Endothelial cell of umbilical vein (primary cell): ENCODE measurements at regions not wholly inside any gene's neighbourhood (a gene's known extent, or its start where the extent isn't known, plus 50 kb on each side); places are given as distances from the start of the nearest gene placed in this dataset.

ENCODE experiments used
- BruUV-seq: library from RNA; stranded (reverse); fragments of 400-500 nt; replicated peaks from 2 replicates; lab custom pipeline; 2021; lab: Mats Ljungman, UMichigan
- CTCF ChIA-PET: fragments of 300-600, 350-600 bp; sonication (Branson Sonifier 250); formaldehyde crosslinking; loops from one replicate; lab custom pipeline; 2021; ENCODE audit warnings: antibody characterized with exemption, inconsistent platforms; lab: Charles Lee
- POLR2A ChIA-PET: fragments of 300-600, 350-600 bp; sonication (Branson Sonifier 250); formaldehyde crosslinking; loops from one replicate; lab custom pipeline; 2021; ENCODE audit warnings: antibody characterized with exemption, inconsistent platforms; lab: Charles Lee
- DNase-seq: peaks from one replicate; pipeline ENCODE4 v3.0.0-alpha.2; 2011; ENCODE audit warnings: low read depth, low spot score
- FAIRE-seq: peaks from 2 replicates; lab custom pipeline; 2011; peaks lifted over from hg19 to GRCh38; lab: Jason Lieb, UNC
- H2AFZ ChIP-seq: 2 replicates; pipeline ENCODE4 v1.6.0; 2012; ENCODE audit warnings: low read depth, low read length, control low read depth, inconsistent platforms
- H3K27ac ChIP-seq: 2 replicates; pipeline ENCODE4 v1.5.1; 2011; ENCODE audit warnings: low read depth, mild to moderate bottlenecking, control low read depth, low read length, moderate library complexity; ENCODE audit not compliant: insufficient read depth
- H3K27me3 ChIP-seq, 2 experiments: 2 replicates each; pipeline versions ENCODE4 v1.6.0 to v1.6.1; 2011; ENCODE audit warnings: low read length in 2 of 2, mixed read lengths in 1 of 2; ENCODE audit not compliant: control insufficient read depth in 2 of 2, insufficient read depth in 2 of 2
- H3K36me3 ChIP-seq, 2 experiments: 2 replicates in 1 of 2; 3 replicates in 1 of 2; pipeline ENCODE4 v1.5.1; 2011; ENCODE audit warnings: low read length in 2 of 2, mild to moderate bottlenecking in 1 of 2, moderate library complexity in 1 of 2; ENCODE audit not compliant: control insufficient read depth in 2 of 2, insufficient read depth in 2 of 2; ENCODE audit errors: extremely low read depth in 1 of 2
- H3K4me1 ChIP-seq: 3 replicates; pipeline ENCODE4 v1.5.1; 2011; ENCODE audit warnings: mild to moderate bottlenecking, low read length; ENCODE audit not compliant: control insufficient read depth, insufficient read depth; ENCODE audit errors: extremely low read depth
- H3K4me2 ChIP-seq: 2 replicates; pipeline ENCODE4 v1.6.1; 2011; ENCODE audit warnings: low read length, control low read depth, mixed read lengths; ENCODE audit not compliant: insufficient read depth
- H3K4me3 ChIP-seq, 3 experiments: fragments of 200-600 bp in 1 of 3; sonication (generic), shearing (Covaris generic) in 1 of 3; replicated peaks in 1 of 3; 2 replicates each; pipeline ENCODE4 v1.5.1; 2011 to 2016; ENCODE audit warnings: control low read depth in 3 of 3, low read length in 3 of 3, mild to moderate bottlenecking in 2 of 3, inconsistent platforms in 1 of 3, low read depth in 1 of 3, moderate library complexity in 1 of 3; ENCODE audit not compliant: insufficient read depth in 1 of 3
- H3K79me2 ChIP-seq: 2 replicates; pipeline ENCODE4 v1.6.0; 2012; ENCODE audit warnings: low read length, inconsistent platforms; ENCODE audit not compliant: control insufficient read depth, insufficient read depth
- H3K9ac ChIP-seq: replicated peaks from 2 replicates; pipeline ENCODE3; 2011; ENCODE audit warnings: low read length, control low read depth; ENCODE audit not compliant: insufficient read depth; ENCODE audit errors: extremely low read depth
- H3K9me1 ChIP-seq: replicated peaks from 3 replicates; pipeline ENCODE4 v1.6.0; 2011; ENCODE audit warnings: mild to moderate bottlenecking, low read length; ENCODE audit not compliant: control insufficient read depth, insufficient read depth; ENCODE audit errors: extremely low read depth
- H3K9me3 ChIP-seq: replicated peaks from 2 replicates; pipeline ENCODE4 v1.5.1; 2012; ENCODE audit warnings: low read length, inconsistent platforms; ENCODE audit not compliant: control insufficient read depth, insufficient read depth
- H4K20me1 ChIP-seq: replicated peaks from 2 replicates; pipeline ENCODE3; 2011; ENCODE audit warnings: mild to moderate bottlenecking, low read length; ENCODE audit not compliant: control insufficient read depth, insufficient read depth; ENCODE audit errors: extremely low read depth
- EZH2 ChIP-seq: IDR thresholded peaks from 2 replicates; pipeline ENCODE4 v1.6.1; 2012; ENCODE audit warnings: borderline replicate concordance, low read depth, mild to moderate bottlenecking, moderate library complexity, low read length, inconsistent platforms; ENCODE audit not compliant: severe bottlenecking
- FOS ChIP-seq: IDR thresholded peaks from 2 replicates; pipeline ENCODE4 v1.6.1; 2011; ENCODE audit warnings: mild to moderate bottlenecking, low read length, moderate library complexity, borderline replicate concordance; ENCODE audit not compliant: insufficient read depth
- GATA2 ChIP-seq: IDR thresholded peaks from 2 replicates; pipeline ENCODE4 v1.7.0; 2011; ENCODE audit warnings: low read depth, mild to moderate bottlenecking, moderate library complexity, mixed read lengths, low read length; ENCODE audit not compliant: insufficient read length, insufficient read depth
- JUN ChIP-seq: IDR thresholded peaks from 2 replicates; pipeline ENCODE4 v1.6.1; 2011; ENCODE audit warnings: borderline replicate concordance, low read depth; ENCODE audit not compliant: insufficient read length, insufficient read depth
- MYC ChIP-seq: IDR thresholded peaks from one replicate; pipeline ENCODE4 v1.6.1; 2011; ENCODE audit warnings: mild to moderate bottlenecking, low read depth, low read length
- POLR2A ChIP-seq: IDR thresholded peaks from 2 replicates; pipeline ENCODE4 v1.6.1; 2012; ENCODE audit warnings: low read depth, mild to moderate bottlenecking, control low read depth, low read length
- POLR2AphosphoS5 ChIP-seq: IDR thresholded peaks from 2 replicates; pipeline ENCODE4 v1.6.1; 2012; ENCODE audit warnings: low read depth, mild to moderate bottlenecking, control low read depth, low read length, moderate library complexity; ENCODE audit not compliant: insufficient read depth
- dilution Hi-C: fragments of 300-500 bp; cut with MboI; formaldehyde crosslinking; loops from one replicate; pipeline ENCODE4 v1.15.0; 2019; ENCODE audit warnings: low sequenced_read_pairs; ENCODE audit not compliant: extremely low pct_ligation_motif_present
- intact Hi-C: fragments of 100-400 bp; cut with micrococcal nuclease; formaldehyde crosslinking; loops from one replicate; pipeline ENCODE4 v1.10.0; 2022
- TF ChIP-seq, protein P1 (sequence below), 2 donors: IDR thresholded peaks; 1 replicate in 1 of 2; 2 replicates in 1 of 2; pipeline ENCODE4 v1.5.1; 2011; ENCODE audit warnings: low read length in 2 of 2, mild to moderate bottlenecking in 2 of 2, moderate library complexity in 2 of 2, control low read depth in 1 of 2, inconsistent platforms in 1 of 2, low read depth in 1 of 2; ENCODE audit not compliant: insufficient read depth in 1 of 2; ENCODE audit errors: extremely low read depth in 1 of 2
- TF ChIP-seq, protein P2 (sequence below): IDR thresholded peaks from 2 replicates; pipeline ENCODE4 v1.6.1; 2011; ENCODE audit not compliant: insufficient read depth, insufficient read length

DNA sequence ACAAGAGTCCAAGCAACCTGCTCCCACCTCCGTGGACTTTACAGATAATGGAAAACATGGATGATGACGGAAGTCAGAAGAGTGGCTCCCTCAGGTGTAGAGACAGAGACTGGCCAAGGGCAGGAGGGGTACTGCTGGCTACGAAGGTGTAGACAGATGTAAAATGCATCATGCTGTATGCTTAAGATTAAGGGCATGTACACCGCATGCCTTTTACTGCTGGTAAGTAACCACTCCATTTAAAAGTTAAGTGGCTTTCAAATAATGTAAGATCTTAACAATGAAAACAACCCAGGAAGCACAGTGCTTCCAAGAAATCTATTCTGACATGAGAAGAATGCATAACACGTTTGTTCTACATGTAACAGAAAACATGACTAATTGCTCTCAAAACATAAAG is 76.9 kb upstream of the FAM9B start:
- Histone ChIP-seq H3K4me1 (no peaks in the 10 kb centered on the region), H3K9me1 (no peaks in the 10 kb centered on the region), H3K79me2 (no peaks in the 10 kb centered on the region), H4K20me1 (no peaks in the 10 kb centered on the region), H2AFZ (no peak overlapping the region), H3K27me3 (no peaks in the 10 kb centered on the region), H3K27ac (no peak overlapping the region), H3K36me3 (no peaks in the 10 kb centered on the region), H3K9me3 (no peaks in the 10 kb centered on the region), H3K9ac (no peak overlapping the region), H3K4me2 (no peak overlapping the region), H3K4me3 (no peak overlapping the region)
- dilution Hi-C loops (no loop called here), intact Hi-C loops (no loop called here)
- no TSS peak for BruUV-seq
- DNase-seq (no peak), FAIRE-seq (no peak)
- TF ChIP-seq, protein P1, sequence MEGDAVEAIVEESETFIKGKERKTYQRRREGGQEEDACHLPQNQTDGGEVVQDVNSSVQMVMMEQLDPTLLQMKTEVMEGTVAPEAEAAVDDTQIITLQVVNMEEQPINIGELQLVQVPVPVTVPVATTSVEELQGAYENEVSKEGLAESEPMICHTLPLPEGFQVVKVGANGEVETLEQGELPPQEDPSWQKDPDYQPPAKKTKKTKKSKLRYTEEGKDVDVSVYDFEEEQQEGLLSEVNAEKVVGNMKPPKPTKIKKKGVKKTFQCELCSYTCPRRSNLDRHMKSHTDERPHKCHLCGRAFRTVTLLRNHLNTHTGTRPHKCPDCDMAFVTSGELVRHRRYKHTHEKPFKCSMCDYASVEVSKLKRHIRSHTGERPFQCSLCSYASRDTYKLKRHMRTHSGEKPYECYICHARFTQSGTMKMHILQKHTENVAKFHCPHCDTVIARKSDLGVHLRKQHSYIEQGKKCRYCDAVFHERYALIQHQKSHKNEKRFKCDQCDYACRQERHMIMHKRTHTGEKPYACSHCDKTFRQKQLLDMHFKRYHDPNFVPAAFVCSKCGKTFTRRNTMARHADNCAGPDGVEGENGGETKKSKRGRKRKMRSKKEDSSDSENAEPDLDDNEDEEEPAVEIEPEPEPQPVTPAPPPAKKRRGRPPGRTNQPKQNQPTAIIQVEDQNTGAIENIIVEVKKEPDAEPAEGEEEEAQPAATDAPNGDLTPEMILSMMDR (IDR thresholded peaks at IDR 0.05; ENCODE audit: extremely low read depth in 1 of 2, insufficient read depth in 1 of 2, low read depth in 1 of 2, low read length in 2 of 2), result no peak
- TF ChIP-seq FOS (no peak), MYC (no peak), EZH2 (no peak), GATA2 (no peak), POLR2A (no peak), JUN (no peak), POLR2AphosphoS5 (no peak)
- TF ChIP-seq, protein P2, sequence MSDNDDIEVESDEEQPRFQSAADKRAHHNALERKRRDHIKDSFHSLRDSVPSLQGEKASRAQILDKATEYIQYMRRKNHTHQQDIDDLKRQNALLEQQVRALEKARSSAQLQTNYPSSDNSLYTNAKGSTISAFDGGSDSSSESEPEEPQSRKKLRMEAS, result no peak
- ChIA-PET CTCF (no interaction called here), POLR2A (no interaction called here)
